PFSK-1 (cell line): ENCODE measurements at regions not wholly inside any gene's neighbourhood (a gene's known extent, or its start where the extent isn't known, plus 50 kb on each side); places are given as distances from the start of the nearest gene placed in this dataset.

Experiments used
- FOXP2 ChIP-seq: optimal IDR thresholded peaks from 2 replicates; pipeline ENCODE3; 2011; ENCODE audit warnings: borderline replicate concordance, control low read depth, inconsistent platforms; ENCODE audit not compliant: insufficient read depth; ENCODE audit errors: extremely low read length, extremely low read depth
- POLR2AphosphoS5 ChIP-seq: IDR thresholded peaks from 2 replicates; pipeline ENCODE4 v1.6.1; 2012; ENCODE audit warnings: low read depth, mild to moderate bottlenecking, control low read depth, low read length, moderate library complexity
- REST ChIP-seq, 2 experiments: IDR thresholded peaks; 2 replicates each; pipeline versions ENCODE4 v1.6.1 to v1.8.0; 2011 to 2012; ENCODE audit warnings: low read depth in 2 of 2, low read length in 2 of 2, control low read depth in 1 of 2, inconsistent platforms in 1 of 2, mild to moderate bottlenecking in 1 of 2, moderate library complexity in 1 of 2; ENCODE audit not compliant: insufficient read depth in 1 of 2
- SIN3A ChIP-seq: IDR thresholded peaks from 2 replicates; pipeline ENCODE4 v1.6.1; 2012; ENCODE audit warnings: mild to moderate bottlenecking, low read length, moderate library complexity, borderline replicate concordance; ENCODE audit not compliant: insufficient read depth
- TAF1 ChIP-seq: IDR thresholded peaks from 2 replicates; pipeline ENCODE4 v1.6.1; 2012; ENCODE audit warnings: low read length, control low read depth, borderline replicate concordance; ENCODE audit not compliant: insufficient read depth

DNA sequence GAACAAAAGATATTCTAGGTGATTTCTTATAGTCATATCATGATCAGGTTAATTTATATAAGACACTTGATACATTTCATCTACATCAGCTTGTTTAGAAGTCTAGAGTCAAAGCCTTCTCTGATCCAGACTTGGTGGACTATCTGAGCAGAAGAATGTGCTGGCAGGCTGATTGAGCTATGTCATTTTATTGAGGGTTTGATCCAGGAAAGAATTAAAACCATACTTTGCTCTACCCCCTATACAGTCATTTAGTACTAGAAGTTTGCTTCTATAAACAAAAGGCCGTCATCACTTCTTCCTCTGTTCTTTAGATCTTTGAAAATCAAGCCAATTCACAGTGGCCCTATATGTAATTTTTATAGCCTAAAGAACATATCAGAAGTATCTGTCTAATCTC lies 173.1 kb upstream of the PITX2 start:
- TF ChIP-seq SIN3A, result no peak
- TF ChIP-seq POLR2AphosphoS5, result no peak
- no peak for TF ChIP-seq REST (IDR thresholded peaks at IDR 0.05; ENCODE audit: insufficient read depth in 1 of 2, low read depth in 2 of 2, low read length in 2 of 2)
- TF ChIP-seq TAF1, result no peak
- no peak for TF ChIP-seq FOXP2
